ENCODE measurements at regions not wholly inside any gene's neighbourhood (a gene's known extent, or its start where the extent isn't known, plus 50 kb on each side); places are given as distances from the start of the nearest gene placed in this dataset.

DNA sequence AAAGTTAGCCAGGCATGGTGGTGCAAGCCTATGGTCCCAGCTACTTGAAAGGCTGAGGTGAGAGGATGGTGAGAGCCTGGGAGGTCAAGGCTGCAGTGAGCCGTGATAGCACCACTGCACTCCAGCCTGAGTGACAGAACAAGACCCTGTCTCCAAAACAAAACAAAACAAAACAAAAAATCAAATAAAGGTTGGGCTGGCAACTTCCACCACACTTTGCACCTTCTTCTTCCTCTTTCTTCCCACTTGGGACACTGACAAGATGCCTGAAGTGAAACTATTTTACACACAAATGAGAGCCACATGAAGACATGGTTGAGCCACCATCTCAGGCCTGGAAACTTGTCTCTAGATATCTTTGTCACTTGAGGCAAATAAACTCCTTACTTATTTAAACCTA lies 53.8 kb upstream of the CCDC28A start:
- Histone ChIP-seq H3K9me3 (ENCODE audit: control insufficient read depth in 2 of 2, insufficient read depth in 1 of 2, low read length in 1 of 2) (no peaks in the 10 kb centered on the region), H3K27me3 (ENCODE audit: control insufficient read depth in 2 of 2, insufficient read depth in 1 of 2, low read length in 1 of 2) (no peaks in the 10 kb centered on the region), H3K4me1 (ENCODE audit: control insufficient read depth in 2 of 2, insufficient read depth in 2 of 2, low read length in 2 of 2) (no peaks in the 10 kb centered on the region), H3K4me3 (ENCODE audit: low read length in 2 of 2) (no peak overlapping the region), H3K36me3 (ENCODE audit: control insufficient read depth in 2 of 2, insufficient read depth in 2 of 2, low read length in 1 of 2) (no peaks in the 10 kb centered on the region), H3K27ac (ENCODE audit: low read depth in 1 of 2, low read length in 1 of 2) (no peak overlapping the region)
- 89% methylated on average over 1 of the region's 1 CpG for WGBS
- DNase-seq (ENCODE audit: low read depth in 6 of 9, low spot score in 9 of 9), result no peak

DNA sequence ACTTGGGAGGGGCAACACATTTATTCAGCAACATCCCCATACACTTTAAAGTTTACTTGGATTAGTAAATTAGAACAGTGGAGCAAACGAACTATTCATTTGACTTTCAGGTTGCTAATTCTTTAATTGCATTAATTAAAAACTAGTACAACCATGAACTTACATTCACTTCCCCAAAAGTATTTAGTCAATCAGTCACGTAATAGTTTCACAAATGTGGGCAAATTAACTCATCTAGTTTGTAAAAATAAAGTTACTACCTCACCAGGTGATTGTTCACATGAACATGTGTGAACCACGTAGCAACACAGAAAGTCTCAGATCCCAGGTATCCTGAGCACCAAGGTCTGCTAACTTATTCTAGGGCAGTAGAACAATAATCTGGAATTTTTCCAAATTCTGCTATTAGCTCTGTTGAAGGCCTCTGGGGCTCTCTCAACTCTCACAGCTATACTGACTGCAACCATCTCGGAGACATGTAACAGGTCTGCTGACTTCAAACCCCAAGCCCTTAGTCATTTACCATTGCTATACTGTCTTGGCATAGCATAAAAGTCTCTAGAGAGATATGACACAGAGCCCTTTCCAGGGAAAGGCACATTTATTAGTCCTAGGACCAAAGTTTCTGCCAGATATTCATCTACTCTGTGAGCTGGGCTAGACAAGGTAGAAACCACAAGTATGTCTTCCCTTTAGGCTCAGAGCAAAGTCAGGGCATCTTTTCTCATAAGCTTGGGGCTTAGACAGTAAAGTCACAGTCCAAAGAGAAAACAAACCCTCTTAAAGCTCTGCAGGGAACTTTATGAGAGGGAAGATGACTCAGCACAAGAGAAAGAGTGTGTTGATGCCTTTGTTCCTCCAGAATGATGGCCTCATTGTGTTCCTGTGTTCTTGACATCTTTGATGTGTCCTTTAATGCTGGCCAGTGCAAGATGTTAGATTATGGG lies 50.9 kb upstream of the CCDC28A start:
- WGBS, result 96% methylated on average over 4 of the region's 4 CpGs
- Histone ChIP-seq H3K36me3 (ENCODE audit: control insufficient read depth in 2 of 2, insufficient read depth in 2 of 2, low read length in 1 of 2) (no peaks in the 10 kb centered on the region), H3K9me3 (ENCODE audit: control insufficient read depth in 2 of 2, insufficient read depth in 1 of 2, low read length in 1 of 2) (no peaks in the 10 kb centered on the region), H3K27me3 (ENCODE audit: control insufficient read depth in 2 of 2, insufficient read depth in 1 of 2, low read length in 1 of 2) (no peaks in the 10 kb centered on the region), H3K4me1 (ENCODE audit: control insufficient read depth in 2 of 2, insufficient read depth in 2 of 2, low read length in 2 of 2) (no peaks in the 10 kb centered on the region), H3K27ac (ENCODE audit: low read depth in 1 of 2, low read length in 1 of 2) (no peak overlapping the region), H3K4me3 (ENCODE audit: low read length in 2 of 2) (no peak overlapping the region)
- peak in 1 of 9 donors; percentile 2 for DNase-seq (ENCODE audit: low read depth in 6 of 9, low spot score in 9 of 9)

Measured in thymus (tissue), 11 donors.